ENCODE measurements at regions not wholly inside any gene's neighbourhood (a gene's known extent, or its start where the extent isn't known, plus 50 kb on each side); places are given as distances from the start of the nearest gene placed in this dataset.
A peak's percentile ranks its signal among the peaks of the same experiment; 100 is the strongest.

DNA sequence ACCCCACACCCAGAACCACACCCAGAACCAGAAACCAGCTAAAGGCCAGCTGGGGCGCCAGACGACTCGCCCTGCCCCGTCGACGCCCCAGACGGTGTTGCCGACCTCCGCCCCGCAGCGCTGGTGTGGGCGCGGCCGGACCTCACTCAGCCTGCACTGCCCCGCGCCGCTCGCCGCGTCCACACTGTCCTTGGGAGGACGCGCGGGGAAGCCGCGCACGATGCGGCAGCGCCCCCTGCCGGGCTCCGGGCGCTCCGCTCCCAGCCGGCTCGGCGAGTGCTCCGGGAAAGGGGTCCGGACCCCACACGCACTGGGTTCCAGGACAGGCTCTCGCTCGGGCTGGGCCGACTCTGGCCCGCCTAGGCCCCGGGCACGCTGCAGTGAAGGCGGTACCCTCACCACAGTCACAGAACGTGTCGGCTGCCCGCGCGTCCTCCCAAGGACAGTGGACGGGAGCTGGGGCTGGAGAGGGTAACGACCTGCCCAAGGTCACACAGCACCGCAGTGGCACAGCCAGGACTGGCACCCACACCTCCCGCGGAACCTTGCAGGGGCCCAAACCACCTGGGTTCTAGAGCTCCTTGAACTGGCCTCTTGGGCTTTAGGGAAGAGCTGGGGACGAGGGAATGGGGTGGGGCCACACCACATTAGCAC is 90.2 kb downstream of the DMRTA2 start:
- Mint-ChIP-seq H3K4me1 (no peaks in the 10 kb centered on the region), H3K9me3 (no peaks in the 10 kb centered on the region), H3K27ac (no peak overlapping the region), H3K27me3 (peaks cover 27% of the 10 kb centered on the region), H3K4me3 (peak overlapping the region; percentile 52), H3K36me3 (no peaks in the 10 kb centered on the region)
- DNase-seq (peak; percentile 79), ATAC-seq (ENCODE audit: low read depth) (peak; percentile 83)
- POLR2A ChIA-PET = no interaction called here

DNA sequence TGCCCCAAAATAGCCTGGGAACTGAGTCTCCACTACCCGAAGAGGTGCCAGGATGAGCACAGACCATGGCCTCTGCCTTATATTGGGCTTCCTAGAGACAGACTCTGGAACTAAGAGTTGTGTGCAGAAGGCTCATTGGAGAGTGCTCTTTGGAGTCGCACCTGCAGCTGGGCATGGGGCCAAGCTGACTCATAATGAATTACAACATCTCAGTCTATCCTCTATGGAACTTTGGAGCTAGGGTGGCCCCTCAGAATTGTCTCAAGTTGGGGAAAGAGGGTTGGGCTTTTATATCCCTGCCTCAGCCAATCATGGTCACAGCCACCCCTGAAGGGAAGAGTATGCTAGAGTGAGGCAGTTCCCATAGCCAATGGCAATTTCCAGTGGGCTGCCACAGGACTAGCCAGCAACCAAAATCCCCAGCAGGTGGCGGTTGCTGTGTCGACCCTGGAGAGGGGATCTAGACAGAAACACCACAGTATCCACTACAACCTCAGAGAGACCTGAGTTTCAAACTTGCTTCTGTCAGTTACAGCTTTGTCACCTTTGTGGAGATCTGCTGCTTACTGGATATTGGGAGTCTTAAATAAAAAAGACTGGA is 93.8 kb downstream of the DMRTA2 start:
- DNase-seq (no peak), ATAC-seq (ENCODE audit: low read depth) (no peak)
- Mint-ChIP-seq H3K4me3 (no peak overlapping the region), H3K4me1 (no peaks in the 10 kb centered on the region), H3K27ac (no peak overlapping the region), H3K36me3 (no peaks in the 10 kb centered on the region), H3K27me3 (peaks cover 23% of the 10 kb centered on the region), H3K9me3 (no peaks in the 10 kb centered on the region)
- POLR2A ChIA-PET = no interaction called here

DNA sequence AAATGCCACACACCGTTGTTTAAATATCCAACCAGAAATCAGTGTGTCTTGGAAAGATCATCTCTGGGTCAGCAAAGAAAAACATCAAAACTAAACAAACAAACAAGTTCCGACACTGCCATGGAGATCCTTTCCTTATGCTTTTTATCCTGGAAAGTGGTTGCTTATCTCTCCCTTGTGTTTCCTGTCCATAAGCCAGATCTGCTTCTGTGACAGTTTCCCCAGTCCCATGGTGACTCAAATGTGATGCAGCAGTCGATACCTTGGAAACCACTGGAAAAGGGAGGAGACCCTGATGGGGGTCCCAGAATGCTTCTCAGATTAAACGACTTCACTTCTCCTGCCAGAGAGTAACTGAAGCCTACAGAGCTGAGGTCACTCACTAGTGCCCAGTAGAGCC is 94.7 kb downstream of the DMRTA2 start:
- peaks cover 23% of the 10 kb centered on the region for H3K27me3 Mint-ChIP-seq
- H3K9me3 Mint-ChIP-seq = no peaks in the 10 kb centered on the region
- H3K36me3 Mint-ChIP-seq = no peaks in the 10 kb centered on the region
- H3K4me3 Mint-ChIP-seq = no peak overlapping the region
- no peaks in the 10 kb centered on the region for H3K4me1 Mint-ChIP-seq
- H3K27ac Mint-ChIP-seq = no peak overlapping the region
- DNase-seq (no peak), ATAC-seq (ENCODE audit: low read depth) (no peak)
- POLR2A ChIA-PET = no interaction called here

DNA sequence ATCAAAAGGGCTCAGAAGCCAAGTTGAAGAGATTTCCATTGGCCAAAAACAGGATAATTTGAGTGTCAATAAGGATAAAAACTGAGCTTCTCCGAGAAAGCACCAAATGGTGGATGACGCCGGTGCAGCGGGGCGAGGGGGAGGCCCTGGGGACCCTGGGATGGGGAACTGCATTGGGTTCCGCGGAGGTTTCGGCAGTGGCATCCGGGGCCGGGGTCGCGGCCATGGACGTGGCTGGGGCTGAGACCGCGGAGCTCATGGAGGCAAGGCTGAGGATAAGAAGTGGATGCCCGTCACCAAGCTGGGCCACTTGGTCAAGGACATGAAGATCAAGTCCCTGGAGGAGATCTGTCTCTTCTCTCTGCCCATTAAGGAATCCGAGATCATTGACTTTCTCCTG is 97.2 kb downstream of the DMRTA2 start:
- H3K27me3 Mint-ChIP-seq = peaks cover 8% of the 10 kb centered on the region
- no peaks in the 10 kb centered on the region for H3K36me3 Mint-ChIP-seq
- no peak overlapping the region for H3K27ac Mint-ChIP-seq
- DNase-seq = no peak
- H3K9me3 Mint-ChIP-seq = no peaks in the 10 kb centered on the region
- H3K4me3 Mint-ChIP-seq = no peak overlapping the region
- H3K4me1 Mint-ChIP-seq = no peaks in the 10 kb centered on the region
- POLR2A ChIA-PET = no interaction called here
- no peak for ATAC-seq (ENCODE audit: low read depth)

DNA sequence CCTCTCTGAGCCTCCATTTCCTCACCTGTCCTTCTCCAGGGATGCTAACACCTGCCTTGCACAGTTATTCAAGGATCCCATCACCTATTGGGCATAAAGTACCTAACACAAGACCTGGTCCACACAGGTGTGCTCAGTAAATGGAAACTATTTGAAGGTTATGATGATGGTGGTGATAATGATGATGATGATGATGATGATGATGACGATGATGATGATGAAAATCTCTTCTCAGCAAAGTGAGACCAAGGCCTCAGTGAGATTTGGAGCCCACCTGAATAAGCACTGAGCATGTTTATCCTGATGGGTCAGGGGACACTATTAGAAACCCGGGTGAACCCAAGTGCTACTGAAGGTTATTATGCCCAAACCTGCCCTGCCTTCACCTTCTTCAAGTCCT is 100.7 kb downstream of the DMRTA2 start:
- POLR2A ChIA-PET = no interaction called here

DNA sequence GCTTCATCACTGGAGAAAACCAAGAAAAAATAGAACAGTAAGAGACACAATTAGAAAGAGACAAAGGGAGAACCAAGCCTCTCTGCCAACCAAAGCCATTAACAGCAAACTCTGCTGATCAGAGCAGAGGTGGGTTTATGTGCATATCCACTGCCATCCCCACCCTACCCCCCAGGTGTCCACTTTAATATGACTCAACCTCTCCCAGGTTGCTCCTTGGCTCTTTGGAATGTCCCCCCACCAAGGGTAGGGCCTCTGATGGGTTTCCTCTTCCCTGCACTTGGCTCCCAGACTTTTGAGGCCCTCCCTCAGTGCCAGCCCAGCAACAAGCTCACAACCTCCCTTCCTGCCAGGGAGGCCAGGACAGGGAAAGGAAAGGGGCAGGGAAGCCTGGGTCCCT is 104.8 kb downstream of the DMRTA2 start:
- ATAC-seq (ENCODE audit: low read depth) (no peak), DNase-seq (no peak)
- Mint-ChIP-seq H3K4me3 (no peak overlapping the region), H3K27ac (no peak overlapping the region), H3K4me1 (no peaks in the 10 kb centered on the region), H3K9me3 (no peaks in the 10 kb centered on the region), H3K36me3 (no peaks in the 10 kb centered on the region), H3K27me3 (peaks cover 6% of the 10 kb centered on the region)
- POLR2A ChIA-PET = no interaction called here

More for the DNA sequence above, 100.7 kb downstream of the DMRTA2 start:
- DNase-seq (no peak), ATAC-seq (ENCODE audit: low read depth) (no peak)
- H3K4me3 Mint-ChIP-seq = no peak overlapping the region
- no peaks in the 10 kb centered on the region for H3K9me3 Mint-ChIP-seq
- no peaks in the 10 kb centered on the region for H3K4me1 Mint-ChIP-seq
- peaks cover 3% of the 10 kb centered on the region for H3K27me3 Mint-ChIP-seq
- no peak overlapping the region for H3K27ac Mint-ChIP-seq
- no peaks in the 10 kb centered on the region for H3K36me3 Mint-ChIP-seq

DNA sequence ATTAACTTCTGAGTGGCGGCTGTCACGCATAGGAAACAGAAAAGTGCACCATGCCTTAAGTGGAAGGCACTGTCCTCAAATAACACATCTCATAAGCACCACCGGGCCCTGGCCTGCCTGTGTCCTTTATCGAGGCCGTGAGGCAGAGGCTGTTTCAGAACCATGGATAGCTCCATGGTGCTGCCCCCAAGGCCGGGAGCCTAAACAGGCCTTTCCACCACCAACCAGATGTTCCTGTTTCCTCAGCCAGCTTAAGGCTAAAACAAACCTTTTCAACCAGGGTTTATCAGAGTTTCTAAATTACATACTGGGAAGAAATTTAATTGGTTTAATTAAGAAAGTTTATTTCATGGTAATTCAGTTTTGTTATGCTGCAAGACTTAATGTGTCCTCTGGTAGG is 114.4 kb downstream of the DMRTA2 start:
- ATAC-seq (ENCODE audit: low read depth) (peak; percentile 60), DNase-seq (no peak)
- H3K27me3 Mint-ChIP-seq = no peaks in the 10 kb centered on the region
- no peak overlapping the region for H3K4me3 Mint-ChIP-seq
- POLR2A ChIA-PET = no interaction called here
- no peak overlapping the region for H3K27ac Mint-ChIP-seq
- no peaks in the 10 kb centered on the region for H3K36me3 Mint-ChIP-seq
- H3K4me1 Mint-ChIP-seq = no peaks in the 10 kb centered on the region
- no peaks in the 10 kb centered on the region for H3K9me3 Mint-ChIP-seq

DNA sequence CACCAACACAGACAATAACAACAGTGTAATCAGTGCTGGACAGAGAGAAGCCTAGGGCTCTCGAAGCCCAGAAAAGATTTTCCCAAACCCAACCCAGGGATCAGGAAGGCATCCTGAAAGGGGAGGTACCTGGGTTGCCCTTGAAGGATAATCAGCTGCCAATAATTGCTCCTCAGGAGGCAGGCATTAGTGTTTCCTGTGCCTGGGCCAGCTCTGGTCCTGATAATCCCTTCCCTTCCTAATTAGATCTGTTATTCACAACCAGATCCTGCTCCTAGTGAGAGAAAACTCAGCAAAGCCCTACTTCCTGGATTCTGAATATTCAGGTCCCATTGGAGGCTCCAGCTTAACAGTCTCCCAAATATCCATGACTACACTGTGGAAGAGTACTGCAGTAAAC is 117.4 kb downstream of the DMRTA2 start:
- ATAC-seq (ENCODE audit: low read depth) (no peak), DNase-seq (no peak)
- H3K4me1 Mint-ChIP-seq = no peaks in the 10 kb centered on the region
- H3K27me3 Mint-ChIP-seq = no peaks in the 10 kb centered on the region
- no peak overlapping the region for H3K27ac Mint-ChIP-seq
- POLR2A ChIA-PET = no interaction called here
- H3K4me3 Mint-ChIP-seq = no peak overlapping the region
- H3K36me3 Mint-ChIP-seq = no peaks in the 10 kb centered on the region
- no peaks in the 10 kb centered on the region for H3K9me3 Mint-ChIP-seq

DNA sequence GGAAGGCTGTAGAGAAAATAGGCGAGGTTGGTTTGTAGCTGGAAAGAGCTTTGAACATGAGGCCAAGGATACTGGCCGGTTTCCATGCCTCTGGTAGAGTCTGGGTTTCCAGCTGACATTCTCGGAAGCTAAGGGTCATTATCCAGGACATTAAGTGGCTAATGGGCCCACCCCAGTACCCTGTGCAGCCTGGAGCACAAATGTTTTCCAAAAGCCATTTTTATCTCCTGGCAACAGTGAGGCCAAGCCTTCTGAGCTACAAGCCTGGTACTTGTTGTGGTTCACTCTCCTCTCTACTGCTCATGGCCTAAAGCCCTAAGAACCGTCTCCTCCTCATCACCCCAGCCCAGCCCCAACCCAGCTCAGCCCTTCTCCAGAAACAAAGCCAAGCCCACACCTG is 122.9 kb downstream of the DMRTA2 start:
- ATAC-seq (ENCODE audit: low read depth) = no peak
- no peak overlapping the region for H3K4me3 Mint-ChIP-seq

DNA sequence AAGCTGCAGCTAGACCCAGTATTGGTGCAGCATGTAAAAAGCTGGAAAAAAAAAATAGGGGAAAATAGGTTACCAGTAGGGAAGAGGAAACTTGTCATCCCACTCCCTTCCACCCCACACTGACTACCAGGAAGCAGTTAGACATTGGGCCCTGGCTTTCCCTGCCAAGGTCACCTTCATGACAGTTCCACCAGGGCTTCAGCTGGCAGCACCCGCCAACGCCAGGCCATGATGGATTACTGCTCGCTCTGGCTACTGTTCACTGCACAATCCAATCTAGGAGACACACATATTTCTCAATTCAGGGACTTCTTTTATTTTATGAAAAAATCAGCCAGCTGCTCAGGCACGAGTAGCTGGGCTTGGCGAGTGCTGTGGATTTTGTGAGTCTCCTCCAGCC is 127.7 kb downstream of the DMRTA2 start:
- POLR2A ChIA-PET = no interaction called here
- Mint-ChIP-seq H3K9me3 (no peaks in the 10 kb centered on the region), H3K4me3 (no peak overlapping the region), H3K4me1 (no peaks in the 10 kb centered on the region), H3K27ac (no peak overlapping the region), H3K27me3 (no peaks in the 10 kb centered on the region), H3K36me3 (no peaks in the 10 kb centered on the region)
- ATAC-seq (ENCODE audit: low read depth) (no peak), DNase-seq (no peak)

More for the DNA sequence above, 122.9 kb downstream of the DMRTA2 start:
- POLR2A ChIA-PET = no interaction called here
- Mint-ChIP-seq H3K36me3 (no peaks in the 10 kb centered on the region), H3K4me1 (no peaks in the 10 kb centered on the region), H3K27me3 (no peaks in the 10 kb centered on the region), H3K9me3 (no peaks in the 10 kb centered on the region), H3K27ac (no peak overlapping the region)
- no peak for DNase-seq

DNA sequence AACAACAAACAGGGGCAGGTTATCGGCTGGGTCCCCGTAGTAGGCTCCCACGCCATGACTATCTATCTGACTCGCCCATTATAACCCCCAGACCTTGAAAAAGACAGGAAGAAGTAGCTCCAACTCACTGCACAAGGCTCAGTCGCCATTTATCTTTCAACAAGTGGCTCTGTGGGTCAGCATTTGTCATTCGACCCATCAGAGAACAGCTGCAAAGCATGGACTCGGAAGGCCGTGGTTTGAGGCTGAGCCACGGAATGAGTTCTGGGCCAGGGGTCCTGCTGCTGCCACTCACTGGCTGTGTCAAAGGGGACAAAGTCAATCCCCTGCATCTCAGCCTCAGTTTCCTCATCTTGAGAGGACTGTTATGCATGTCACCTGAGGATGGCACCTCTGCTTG is 131.0 kb downstream of the DMRTA2 start:
- DNase-seq (no peak), ATAC-seq (ENCODE audit: low read depth) (no peak)
- no peaks in the 10 kb centered on the region for H3K36me3 Mint-ChIP-seq
- H3K27ac Mint-ChIP-seq = no peak overlapping the region
- no peak overlapping the region for H3K4me3 Mint-ChIP-seq
- H3K4me1 Mint-ChIP-seq = no peaks in the 10 kb centered on the region
- H3K27me3 Mint-ChIP-seq = no peaks in the 10 kb centered on the region
- POLR2A ChIA-PET = no interaction called here
- H3K9me3 Mint-ChIP-seq = no peaks in the 10 kb centered on the region

DNA sequence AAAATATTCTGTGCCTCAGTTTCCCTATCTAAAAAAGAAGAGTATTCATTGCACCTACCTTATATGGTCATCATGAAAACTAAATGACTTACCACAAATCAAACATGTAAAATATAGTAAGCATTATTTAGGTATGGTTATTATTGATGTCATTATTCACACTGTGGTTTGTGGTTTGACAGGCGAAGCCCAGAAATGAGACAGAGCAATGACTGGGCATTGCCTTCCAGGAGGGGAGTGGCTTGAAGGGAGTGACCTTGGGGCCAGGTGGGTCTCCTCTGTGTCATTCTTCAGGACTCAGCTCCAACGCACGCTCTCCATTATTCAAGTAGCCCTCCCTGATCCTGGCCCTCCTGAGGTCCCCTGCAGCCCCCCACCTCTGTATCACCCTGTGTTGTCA is 133.7 kb downstream of the DMRTA2 start:
- Mint-ChIP-seq H3K36me3 (no peaks in the 10 kb centered on the region), H3K27ac (no peak overlapping the region), H3K9me3 (no peaks in the 10 kb centered on the region), H3K4me3 (no peak overlapping the region), H3K27me3 (peaks cover 3% of the 10 kb centered on the region), H3K4me1 (no peaks in the 10 kb centered on the region)
- no peak for ATAC-seq (ENCODE audit: low read depth)
- DNase-seq = no peak
- POLR2A ChIA-PET = no interaction called here

DNA sequence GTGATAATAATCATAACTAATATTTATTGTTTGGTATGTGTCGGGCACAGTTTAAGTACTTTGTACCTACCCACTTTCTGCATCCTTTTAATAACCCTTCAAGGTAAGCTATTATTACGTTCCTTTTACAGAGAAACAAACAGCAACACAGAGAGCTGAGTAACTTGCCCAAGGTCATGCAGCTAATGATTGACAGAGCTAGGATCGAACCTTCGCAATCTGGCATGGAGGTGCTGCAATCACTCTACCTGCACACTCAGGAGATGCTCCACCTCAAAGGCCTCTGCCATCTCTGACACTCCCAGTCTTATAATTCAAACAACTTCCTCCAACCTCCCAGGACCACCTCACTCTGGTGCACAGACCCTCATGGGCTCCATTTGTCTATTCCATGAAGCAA is 137.2 kb downstream of the DMRTA2 start:
- no peak overlapping the region for H3K4me3 Mint-ChIP-seq
- no peak for DNase-seq
- H3K27me3 Mint-ChIP-seq = peaks cover 3% of the 10 kb centered on the region
- no peak overlapping the region for H3K27ac Mint-ChIP-seq
- H3K9me3 Mint-ChIP-seq = no peaks in the 10 kb centered on the region
- no peaks in the 10 kb centered on the region for H3K36me3 Mint-ChIP-seq
- ATAC-seq (ENCODE audit: low read depth) = no peak
- POLR2A ChIA-PET = no interaction called here
- no peaks in the 10 kb centered on the region for H3K4me1 Mint-ChIP-seq

DNA sequence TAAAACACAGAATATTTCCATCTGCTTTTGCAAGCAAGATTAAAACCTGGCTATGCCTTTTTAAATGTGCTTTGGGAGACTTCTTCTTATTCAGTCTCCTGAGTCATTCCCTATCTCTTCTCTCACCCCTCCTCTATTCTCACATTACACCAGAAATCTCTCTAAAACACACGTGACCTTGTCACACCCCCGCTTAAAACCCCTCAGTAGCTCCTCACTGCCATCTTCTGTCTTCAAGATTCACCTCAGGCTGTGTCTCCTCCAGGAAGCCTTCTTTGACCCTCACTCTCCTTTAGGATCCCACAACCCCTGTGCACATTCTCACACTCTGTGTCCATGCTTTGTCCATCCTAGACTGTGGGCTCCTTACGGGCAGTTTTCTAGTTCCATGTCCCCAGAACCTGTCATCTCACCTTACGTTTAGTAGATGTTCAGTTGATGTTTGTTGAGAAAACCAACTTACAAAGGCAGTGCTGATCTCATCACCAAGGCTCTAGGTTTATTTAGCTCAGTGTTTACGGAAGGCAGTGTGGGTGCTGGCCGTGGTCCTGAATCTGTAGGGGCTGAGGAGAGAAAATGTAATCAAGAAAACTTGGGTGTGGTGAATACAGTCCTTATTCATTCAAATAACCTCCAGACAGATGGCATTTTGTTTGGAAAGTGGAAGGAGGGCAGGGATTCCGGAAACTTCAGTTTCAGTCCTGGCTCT is 143.5 kb downstream of the DMRTA2 start:
- DNase-seq = no peak
- Mint-ChIP-seq H3K4me1 (no peaks in the 10 kb centered on the region), H3K9me3 (no peaks in the 10 kb centered on the region), H3K36me3 (no peaks in the 10 kb centered on the region), H3K27ac (no peak overlapping the region), H3K4me3 (no peak overlapping the region), H3K27me3 (peaks cover 2% of the 10 kb centered on the region)
- POLR2A ChIA-PET = no interaction called here
- ATAC-seq (ENCODE audit: low read depth) = no peak

All from activated naive CD8-positive, alpha-beta T cell treated with anti-CD3 and anti-CD28 coated beads, Interleukin-2, amount 10 ng/mL, durations not matched to agents 7 days and 5 days (primary cell).